ENCODE measurements at regions not wholly inside any gene's neighbourhood (a gene's known extent, or its start where the extent isn't known, plus 50 kb on each side); places are given as distances from the start of the nearest gene placed in this dataset.
"Not testable (repeated sequence)": the region's sequence is repeated elsewhere in the genome, so short reads cannot be mapped to it uniquely, and the experiment has no call there.

DNA sequence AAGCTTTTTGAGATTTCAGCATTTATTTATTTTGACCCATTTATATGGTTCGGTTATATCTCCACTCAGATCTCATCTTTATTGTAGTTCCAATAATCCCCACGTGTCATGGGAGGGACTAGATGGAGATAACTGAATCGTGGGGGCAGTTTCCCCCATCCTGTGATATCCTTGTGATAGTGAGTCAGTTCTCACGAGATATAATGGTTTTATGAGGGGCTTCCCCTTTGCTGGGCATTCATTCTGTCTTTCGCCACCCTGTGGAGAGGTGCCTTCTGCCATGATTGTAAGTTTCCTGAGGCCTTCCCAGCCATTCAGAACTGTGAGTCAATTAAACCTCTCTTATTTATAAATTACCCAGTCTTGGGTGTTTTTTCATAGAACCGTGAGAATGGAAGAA lies 96.5 kb upstream of the PCSK1 start:
- no peak for DNase-seq

DNA sequence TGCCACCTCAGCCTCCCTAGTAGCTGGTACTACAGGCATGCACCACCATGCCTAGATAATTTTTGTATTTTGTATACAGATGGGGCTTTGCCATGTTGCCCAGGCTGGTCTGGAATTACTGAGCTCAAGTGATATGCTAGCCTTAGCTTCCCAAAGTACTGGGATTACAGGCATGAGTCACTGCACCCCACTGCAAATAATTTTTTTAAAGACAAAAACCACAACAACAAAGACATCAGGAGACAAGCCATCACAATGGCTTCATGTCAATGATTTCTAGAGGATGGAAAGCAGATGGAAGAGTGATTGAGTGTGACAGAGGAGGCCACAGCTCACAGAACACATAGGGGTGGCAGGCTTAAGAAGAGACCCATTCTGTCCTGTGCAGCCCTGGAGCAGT lies 97.9 kb upstream of the PCSK1 start:
- no peak for DNase-seq

DNA sequence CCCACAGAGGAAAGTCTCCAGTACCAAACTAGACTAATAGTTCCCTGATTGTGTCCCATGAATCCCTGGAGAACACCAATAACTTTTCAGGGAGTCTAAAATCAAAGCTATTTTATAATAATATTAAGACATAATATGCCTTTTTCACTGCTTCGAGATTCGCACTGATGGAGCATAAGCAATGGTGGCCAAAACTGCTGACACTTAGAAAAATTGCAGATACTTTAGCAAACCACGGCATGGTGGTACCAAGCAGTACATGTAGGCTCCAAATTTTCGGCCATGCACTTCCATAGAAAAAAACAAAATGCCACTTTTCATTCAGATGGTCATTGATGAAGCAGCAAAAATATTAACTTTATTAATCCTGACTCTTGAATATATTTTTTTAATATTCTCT lies 100.3 kb upstream of the PCSK1 start:
- no peak for DNase-seq

DNA sequence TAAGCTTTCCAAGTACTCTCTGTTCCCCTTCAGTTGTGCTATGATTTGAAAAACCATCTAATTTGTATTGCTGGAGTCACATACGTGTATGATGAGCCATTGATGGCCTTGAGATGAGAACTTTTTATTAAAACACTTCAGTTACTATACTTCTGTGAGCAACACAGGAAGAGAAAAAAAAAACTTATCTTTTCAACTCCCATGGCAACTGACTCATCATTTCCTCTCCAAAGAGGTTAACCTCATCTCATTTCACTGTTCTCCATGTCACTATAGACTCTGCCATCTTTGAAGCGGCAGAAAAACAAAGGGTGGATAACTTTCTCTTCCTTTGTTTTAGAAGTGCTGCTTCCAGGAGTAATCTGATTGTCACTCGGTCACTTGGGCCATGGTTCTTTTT lies 104.3 kb upstream of the PCSK1 start:
- no peak for DNase-seq

GRCh38 chr5:96538808-96539250 lies 105.8 kb upstream of the PCSK1 start:
- DNase-seq, result no peak

- no peak for DNase-seq
Observed at GRCh38 chr5:96546120-96546519, 113.1 kb upstream of the PCSK1 start.

DNA sequence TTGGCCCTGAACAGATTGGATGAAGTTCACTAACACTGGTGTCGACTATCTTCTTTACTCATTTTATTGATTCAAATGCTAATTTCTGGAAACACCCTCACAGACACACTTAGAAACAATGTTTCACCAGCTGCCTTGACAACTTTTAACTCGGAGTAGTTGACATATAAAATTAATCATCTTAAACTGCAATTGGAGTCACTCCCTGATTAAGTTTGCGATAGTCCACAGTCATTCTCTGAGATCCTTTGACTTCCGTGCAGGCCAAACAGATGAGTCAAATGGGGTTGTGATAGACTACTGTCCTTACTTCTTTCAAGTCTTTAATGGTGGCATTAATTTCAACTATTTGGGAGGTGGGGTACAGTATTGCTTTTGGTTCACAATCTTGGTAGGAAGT lies 114.4 kb upstream of the PCSK1 start:
- DNase-seq, result no peak

DNA sequence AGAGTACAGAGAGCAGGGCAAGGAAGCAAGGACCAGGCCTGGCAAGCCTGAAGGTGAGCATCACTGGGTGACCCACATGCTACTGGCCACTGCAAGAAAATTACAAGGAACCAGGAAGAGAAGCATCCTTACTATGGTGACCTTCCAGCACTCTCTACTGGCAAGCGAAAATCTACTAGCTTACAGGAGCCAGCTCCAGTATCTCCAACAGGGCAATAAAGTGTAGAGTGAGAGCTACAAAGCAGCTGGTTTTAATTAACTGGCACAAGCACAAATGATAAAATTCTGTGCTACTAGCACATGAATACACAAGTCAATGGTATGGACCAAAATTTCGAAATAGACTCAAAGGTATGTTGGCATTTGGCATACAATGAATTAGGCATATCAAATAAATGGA lies 113.3 kb upstream of the CAST start:
- no peak for DNase-seq

DNA sequence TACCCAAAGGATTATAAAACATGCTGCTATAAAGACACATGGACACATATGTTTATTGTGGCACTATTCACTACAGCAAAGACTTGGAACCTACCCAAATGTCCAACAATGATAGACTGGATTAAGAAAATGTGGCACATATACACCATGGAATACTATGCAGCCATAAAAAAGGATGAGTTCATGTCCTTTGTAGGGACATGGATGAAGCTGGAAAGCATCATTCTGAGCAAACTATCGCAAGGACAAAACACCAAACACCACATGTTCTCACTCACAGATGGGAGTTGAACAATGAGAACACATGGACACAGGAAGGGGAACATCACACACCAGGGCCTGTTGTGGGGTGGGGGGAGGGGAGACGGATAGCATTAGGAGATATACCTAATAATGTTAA lies 101.3 kb upstream of the CAST start:
- DNase-seq, result not testable (repeated sequence)

- no peak for DNase-seq
Observed at GRCh38 chr5:96562614-96563013, 99.6 kb upstream of the CAST start.

GRCh38 chr5:96563816-96564215 lies 98.4 kb upstream of the CAST start:
- DNase-seq, result no peak

- DNase-seq, result no peak
Observed at GRCh38 chr5:96565582-96566265, 96.5 kb upstream of the CAST start.

DNA sequence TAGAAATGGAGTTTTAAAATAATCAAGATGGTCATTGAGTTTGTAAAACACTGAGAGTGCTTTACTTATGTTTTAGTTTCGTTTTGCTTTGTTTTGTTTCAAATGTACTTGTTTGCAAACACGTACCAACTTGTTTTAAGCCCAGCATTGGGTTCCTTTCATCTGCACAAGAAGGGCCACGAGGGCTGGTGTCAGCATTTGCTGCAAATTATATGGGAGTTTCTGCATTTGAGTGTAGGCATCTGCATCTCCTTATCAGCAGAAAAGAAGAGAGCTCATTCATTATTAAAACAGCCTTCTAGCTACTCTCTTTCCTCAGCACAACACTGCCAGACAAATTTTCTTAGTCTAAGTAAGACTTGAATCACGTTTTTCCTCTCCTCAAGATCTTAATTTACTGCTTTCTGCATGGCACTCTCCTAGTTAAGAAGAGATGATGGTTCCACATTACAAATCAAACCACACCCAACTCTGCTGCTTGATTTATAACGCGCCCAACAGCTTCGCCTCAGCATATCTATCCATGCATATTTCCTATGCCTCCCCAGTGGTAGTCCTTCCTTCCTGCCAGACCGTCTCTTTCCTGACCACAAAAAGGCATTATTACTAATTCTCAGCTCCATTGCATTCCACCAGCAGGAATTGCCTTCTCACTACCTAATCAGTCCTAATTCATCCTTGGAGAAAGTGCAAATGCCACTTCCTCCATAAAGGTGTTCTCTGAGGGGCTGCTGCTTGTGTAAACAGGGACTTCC lies 95.2 kb upstream of the CAST start:
- DNase-seq, result no peak

DNA sequence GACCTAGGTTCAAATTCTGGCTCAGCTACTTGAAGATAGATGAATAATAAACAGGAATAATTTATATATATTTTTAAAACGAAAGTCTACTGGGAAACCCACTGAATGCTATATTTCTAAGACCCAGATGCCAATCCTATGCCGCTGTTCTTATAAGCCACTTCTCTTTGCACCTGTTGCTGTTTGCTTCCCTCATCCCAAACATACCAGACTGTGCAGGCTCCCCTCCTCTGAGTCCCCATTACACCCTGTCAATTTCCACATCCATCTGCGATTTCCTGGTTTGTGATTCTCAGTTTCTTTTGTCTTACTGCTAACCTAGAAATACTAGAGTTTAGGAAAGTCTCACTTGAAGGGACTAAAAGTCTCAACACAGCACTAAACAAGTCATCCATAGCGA lies 92.8 kb upstream of the CAST start:
- DNase-seq, result no peak

DNA sequence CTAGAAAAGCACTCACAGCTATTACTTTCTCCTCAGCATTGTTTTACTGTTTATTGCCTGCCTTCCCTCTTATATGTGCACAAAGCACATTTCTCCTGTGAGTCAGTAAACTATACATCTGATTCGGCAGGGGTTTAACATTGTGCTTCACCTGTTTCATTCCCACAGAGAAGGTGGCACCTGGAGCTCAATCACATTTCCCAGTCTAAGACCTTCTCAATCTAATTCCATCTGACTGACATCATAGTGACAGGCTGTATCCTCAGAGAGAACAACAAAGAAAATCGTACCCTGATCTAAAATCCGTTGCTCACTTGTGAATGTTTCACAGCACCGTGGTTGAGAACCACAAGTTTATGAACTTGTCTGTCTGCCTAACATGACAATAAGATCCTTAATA lies 92.4 kb upstream of the CAST start:
- DNase-seq, result no peak

DNA sequence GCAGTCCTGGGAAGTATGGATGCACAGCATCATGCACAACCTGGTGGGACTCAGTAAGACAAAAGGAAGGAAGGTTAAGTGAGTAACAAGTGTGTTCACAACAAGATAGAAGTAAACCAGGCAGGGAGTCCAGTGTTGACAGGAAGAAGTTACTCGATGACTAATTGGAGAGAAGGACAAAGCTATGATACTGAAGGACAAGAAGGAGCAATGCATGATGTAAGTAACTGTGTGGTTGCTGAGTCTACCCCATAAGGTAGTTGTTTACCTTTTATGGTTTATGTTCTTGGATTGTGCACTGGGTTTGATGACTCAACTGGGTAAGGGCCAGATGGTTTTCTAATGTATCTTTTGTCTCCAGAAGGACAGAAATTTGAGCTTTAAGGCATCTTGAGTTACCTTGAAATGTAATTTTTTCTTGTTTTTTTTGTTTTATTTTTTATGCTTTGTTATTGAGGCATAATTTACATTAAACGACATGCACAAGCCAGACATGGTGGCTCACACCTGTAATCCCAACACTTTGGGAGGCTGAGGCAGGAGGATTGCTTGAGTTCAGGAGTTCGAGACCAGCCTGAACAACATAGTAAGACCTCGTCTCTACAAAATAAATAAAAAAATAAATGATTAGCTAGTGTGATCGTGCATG lies 89.2 kb upstream of the CAST start:
- DNase-seq, result no peak

DNA sequence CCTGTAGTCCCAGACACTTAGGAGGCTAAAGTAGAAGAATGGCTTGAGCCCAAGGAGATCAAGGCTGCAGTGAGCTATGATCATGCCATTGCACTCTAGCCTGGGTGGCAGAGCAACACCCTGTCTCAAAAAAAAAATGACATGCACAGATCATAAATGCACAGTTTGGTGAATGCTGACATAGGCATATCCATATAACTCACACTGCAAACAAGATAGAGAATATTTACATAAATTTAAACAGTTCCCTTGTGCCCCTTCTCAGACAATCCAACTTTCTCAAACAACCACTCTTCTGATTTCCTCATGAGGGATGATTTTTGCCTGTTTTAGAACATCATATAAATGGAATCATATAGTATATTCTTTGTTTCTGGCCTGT lies 88.7 kb upstream of the CAST start:
- no peak for DNase-seq

- no peak for DNase-seq
Observed at GRCh38 chr5:96576876-96577275, 85.3 kb upstream of the CAST start.

- no peak for DNase-seq
Observed at GRCh38 chr5:96577909-96578308, 84.3 kb upstream of the CAST start.

- no peak for DNase-seq
Observed at GRCh38 chr5:96579711-96580110, 82.5 kb upstream of the CAST start.

- DNase-seq, result peak; percentile 23
Observed at GRCh38 chr5:96582343-96582742, 79.8 kb upstream of the CAST start.

GRCh38 chr5:96584712-96585111 lies 77.5 kb upstream of the CAST start:
- no peak for DNase-seq

DNA sequence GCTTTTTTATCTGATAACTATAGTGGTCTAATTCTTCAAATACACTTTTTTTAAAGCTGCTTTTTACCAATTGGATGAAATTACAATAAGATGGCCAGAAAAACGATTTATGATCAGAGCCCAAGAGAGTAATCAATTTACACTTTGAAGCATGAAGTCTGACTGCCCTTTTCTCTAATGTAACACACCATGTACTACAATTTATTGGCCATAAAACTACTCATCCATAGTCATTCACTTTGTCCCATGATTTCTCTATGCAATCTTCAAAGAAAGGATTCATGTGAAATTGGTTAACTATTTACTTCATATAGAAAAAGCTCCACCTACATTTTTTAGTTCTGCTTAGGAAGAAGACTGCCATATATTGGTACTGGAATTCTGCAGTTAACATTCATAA lies 73.6 kb upstream of the CAST start:
- DNase-seq, result no peak

DNA sequence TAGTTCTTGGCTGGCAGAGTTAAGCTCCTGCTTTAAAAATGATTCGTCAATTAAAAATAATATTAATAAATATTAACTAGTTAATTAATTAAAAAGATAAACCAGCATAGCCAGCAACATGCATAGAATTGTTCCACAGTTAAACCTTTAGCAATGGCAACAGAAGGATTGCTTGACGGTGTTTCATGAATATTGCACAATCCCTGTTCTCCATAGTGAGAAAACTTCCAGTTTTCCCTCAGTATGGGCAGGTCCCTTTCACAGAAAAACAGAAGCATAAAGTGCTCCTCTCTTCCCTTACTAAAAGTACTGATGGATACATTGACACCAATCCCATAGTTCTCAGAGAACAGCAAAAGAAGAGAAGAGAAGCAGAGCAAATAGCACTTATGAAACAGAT lies 71.4 kb upstream of the CAST start:
- DNase-seq, result no peak
